HCT116 (cell line): ENCODE measurements at regions not wholly inside any gene's neighbourhood (a gene's known extent, or its start where the extent isn't known, plus 50 kb on each side); places are given as distances from the start of the nearest gene placed in this dataset.

Experiments
- CTCF ChIP-seq, 3 experiments: fragments of 200-600 bp in 1 of 3; sonication (generic) in 1 of 3; IDR thresholded peaks in 2 of 3; conservative IDR thresholded peaks in 1 of 3; 2 replicates each; pipeline ENCODE4 v1.5.1; 2012 to 2017; ENCODE audit warnings: low read depth in 2 of 3, low read length in 2 of 3, antibody characterized with exemption in 1 of 3, borderline replicate concordance in 1 of 3, control low read depth in 1 of 3, mild to moderate bottlenecking in 1 of 3, mixed read lengths in 1 of 3, mixed run types in 1 of 3, moderate library complexity in 1 of 3; ENCODE audit not compliant: insufficient read depth in 1 of 3
- EZH2 ChIP-seq: fragments of 200-600 bp; sonication (generic); IDR thresholded peaks from 2 replicates; pipeline ENCODE4 v1.6.1; 2017; ENCODE audit warnings: antibody characterized with exemption, mixed run types
- EZH2phosphoT487 ChIP-seq: fragments of 200-600 bp; IDR thresholded peaks from 2 replicates; pipeline ENCODE4 v1.6.1; 2018; ENCODE audit warnings: antibody characterized with exemption, borderline replicate concordance
- FOSL1 ChIP-seq: IDR thresholded peaks from 2 replicates; pipeline ENCODE4 v1.6.1; 2012; ENCODE audit warnings: low read depth
- POLR2A ChIP-seq: IDR thresholded peaks from 2 replicates; pipeline ENCODE4 v1.7.0; 2011; ENCODE audit warnings: borderline replicate concordance; ENCODE audit not compliant: insufficient read depth, insufficient read length; ENCODE audit errors: extremely low read depth
- POLR2AphosphoS5 ChIP-seq: IDR thresholded peaks from 2 replicates; pipeline ENCODE4 v1.6.1; 2011; ENCODE audit warnings: mild to moderate bottlenecking, low read depth, low read length, moderate library complexity
- SP1 ChIP-seq: IDR thresholded peaks from 2 replicates; pipeline ENCODE4 v1.6.1; 2012; ENCODE audit warnings: low read depth
- TCF7L2 ChIP-seq: IDR thresholded peaks from 2 replicates; pipeline ENCODE4 v1.7.0; 2011; ENCODE audit warnings: borderline replicate concordance, inconsistent platforms; ENCODE audit not compliant: insufficient read depth, insufficient read length; ENCODE audit errors: extremely low read depth
- YY1 ChIP-seq: IDR thresholded peaks from 2 replicates; pipeline ENCODE4 v1.6.1; 2011; ENCODE audit warnings: low read length, low read depth, moderate library complexity, mild to moderate bottlenecking; ENCODE audit not compliant: insufficient replicate concordance; ENCODE audit errors: extremely low read depth
- ZBTB33 ChIP-seq: IDR thresholded peaks from 2 replicates; pipeline ENCODE4 v1.6.1; 2011; ENCODE audit warnings: mild to moderate bottlenecking, low read length, moderate library complexity; ENCODE audit not compliant: insufficient replicate concordance; ENCODE audit errors: extremely low read depth

GRCh38 chr2:238658054-238658407 lies 189.9 kb upstream of the TWIST2 start:
- TF ChIP-seq CTCF (IDR thresholded peaks at IDR 0.05 in 2 of 3, conservative IDR thresholded peaks at IDR 0.05 in 1 of 3; ENCODE audit: borderline replicate concordance in 1 of 3, insufficient read depth in 1 of 3, low read depth in 2 of 3, low read length in 2 of 3) (no peak), TCF7L2 (no peak), FOSL1 (no peak), POLR2AphosphoS5 (no peak), YY1 (no peak), POLR2A (no peak), ZBTB33 (no peak), EZH2 (no peak), SP1 (no peak), EZH2phosphoT487 (no peak)
